Loucy (cell line): ENCODE measurements at regions not wholly inside any gene's neighbourhood (a gene's known extent, or its start where the extent isn't known, plus 50 kb on each side); places are given as distances from the start of the nearest gene placed in this dataset.

ENCODE experiments used
- CTCF ChIP-seq: fragments of 200-600 bp; sonication (generic); conservative IDR thresholded peaks from 2 replicates; pipeline ENCODE4 v1.5.1; 2014; ENCODE audit warnings: mild to moderate bottlenecking, antibody characterized with exemption, low read length
- EZH2phosphoT487 ChIP-seq: fragments of 200-600 bp; IDR thresholded peaks from 2 replicates; pipeline ENCODE4 v1.6.1; 2018; ENCODE audit warnings: antibody characterized with exemption, mild to moderate bottlenecking, moderate library complexity, borderline replicate concordance

GRCh38 chr15:96431786-96432185, 101.3 kb downstream of the NR2F2 start:
- TF ChIP-seq CTCF (no peak), EZH2phosphoT487 (no peak)
